Retinal pigment epithelial cell (primary cell): ENCODE measurements at regions not wholly inside any gene's neighbourhood (a gene's known extent, or its start where the extent isn't known, plus 50 kb on each side); places are given as distances from the start of the nearest gene placed in this dataset.

ENCODE experiments used
- DNase-seq: peaks from one replicate; pipeline ENCODE4 v3.0.0-alpha.2; 2010; ENCODE audit warnings: low read depth
- H3K4me3 ChIP-seq: 2 replicates; pipeline ENCODE4 v1.5.1; 2011; ENCODE audit warnings: mild to moderate bottlenecking, low read length, control low read depth, moderate library complexity
- CTCF ChIP-seq: conservative IDR thresholded peaks from 2 replicates; pipeline ENCODE4 v1.5.1; 2011; ENCODE audit warnings: low read depth, low read length, control low read depth, inconsistent platforms

- TF ChIP-seq CTCF, result no peak
- H3K4me3 ChIP-seq, result no peak overlapping the region
- no peak for DNase-seq
Measured at GRCh38 chr5:100446879-100447430, 88.2 kb upstream of the FAM174A start.

GRCh38 chr5:100444961-100445360, 90.2 kb upstream of the FAM174A start:
- TF ChIP-seq CTCF, result no peak
- DNase-seq, result no peak
- no peak overlapping the region for H3K4me3 ChIP-seq

GRCh38 chr5:100434815-100435214, 100.4 kb upstream of the FAM174A start:
- TF ChIP-seq CTCF, result no peak
- no peak overlapping the region for H3K4me3 ChIP-seq
- DNase-seq, result no peak

GRCh38 chr5:100432741-100433140, 102.4 kb upstream of the FAM174A start:
- no peak for DNase-seq
- TF ChIP-seq CTCF, result no peak
- H3K4me3 ChIP-seq, result no peak overlapping the region

GRCh38 chr5:100430268-100431195, 104.6 kb upstream of the FAM174A start:
- peak; percentile 100 for TF ChIP-seq CTCF
- DNase-seq, result no peak
- no peak overlapping the region for H3K4me3 ChIP-seq

GRCh38 chr5:100424787-100425186, 110.4 kb upstream of the FAM174A start:
- H3K4me3 ChIP-seq, result no peak overlapping the region
- DNase-seq, result no peak
- TF ChIP-seq CTCF, result no peak

- H3K4me3 ChIP-seq, result no peak overlapping the region
- TF ChIP-seq CTCF, result no peak
- no peak for DNase-seq
Measured at GRCh38 chr5:100424017-100424416, 111.2 kb upstream of the FAM174A start.
